ENCODE measurements at regions not wholly inside any gene's neighbourhood (a gene's known extent, or its start where the extent isn't known, plus 50 kb on each side); places are given as distances from the start of the nearest gene placed in this dataset.
A peak's percentile ranks its signal among the peaks of the same experiment; 100 is the strongest.

DNA sequence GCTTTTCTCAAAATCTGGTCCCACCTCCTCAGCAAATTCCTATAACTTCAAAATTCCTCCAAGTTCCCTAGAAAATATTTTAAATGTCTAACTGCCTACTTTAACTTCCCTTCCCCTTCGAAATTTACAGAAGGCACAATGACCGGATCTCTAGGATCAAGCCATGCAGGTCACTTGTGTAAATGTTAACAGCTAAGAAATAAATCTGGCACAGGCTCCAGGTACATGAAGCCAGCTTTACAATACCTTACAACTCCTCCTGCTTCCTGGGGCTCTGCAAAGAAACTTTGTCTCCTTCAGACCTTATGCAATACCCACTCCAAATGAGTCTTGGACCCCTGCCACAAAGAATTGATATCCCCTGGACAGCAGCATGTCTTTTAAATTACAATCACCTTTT lies 1164.2 kb downstream of the BRINP3 start (continued):
- no peak for TF ChIP-seq CTCF (conservative IDR thresholded peaks at IDR 0.05; ENCODE audit: low read depth in 2 of 2)
- TF ChIP-seq JUNB (IDR thresholded peaks at IDR 0.05; ENCODE audit: unreplicated experiment): no peak

DNA sequence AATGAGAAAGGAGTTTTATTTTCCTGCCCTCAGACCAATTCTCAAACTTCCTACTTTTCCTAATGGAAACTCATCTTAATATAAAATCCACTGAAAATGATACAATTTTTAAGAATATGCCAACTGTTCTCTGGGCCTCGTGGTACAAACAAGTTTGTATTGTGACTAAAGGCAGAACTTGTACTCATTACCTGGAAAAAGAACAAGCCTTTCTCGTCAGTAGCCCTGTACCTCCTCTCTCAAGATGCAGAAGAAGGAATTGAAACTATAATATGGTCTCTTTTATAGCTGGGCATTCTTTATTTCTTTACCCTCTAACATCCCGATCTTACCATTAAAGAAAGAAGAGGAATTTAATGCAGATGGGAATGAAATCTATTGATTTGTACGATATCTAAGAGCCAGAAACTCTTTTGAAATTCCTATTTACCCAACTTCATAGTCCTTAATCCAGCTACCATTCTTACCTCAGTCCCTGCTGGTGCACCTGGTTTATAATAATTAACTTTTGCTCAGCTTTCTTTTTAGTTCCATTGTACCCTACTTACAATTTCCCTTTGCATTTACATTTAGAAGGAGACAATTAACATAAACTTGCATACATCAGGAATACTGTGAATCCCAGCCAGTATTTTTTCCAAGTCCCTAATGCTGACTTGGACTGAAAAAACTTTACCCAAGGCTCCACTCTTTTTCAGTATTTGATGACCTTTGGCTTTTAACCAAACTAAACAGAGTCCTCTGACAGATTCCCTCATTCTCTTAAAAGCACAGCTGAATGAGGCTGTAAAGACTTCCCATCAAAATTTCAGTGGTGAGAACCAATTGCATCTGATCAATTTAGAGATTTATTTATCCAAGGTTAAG lies 1162.4 kb downstream of the BRINP3 start:
- H3K27ac ChIP-seq (ENCODE audit: low read depth): peak overlapping the region; percentile 4; the same call in 1 of the 2 replicates
- H3K4me1 Mint-ChIP-seq: peaks cover 43% of the 10 kb centered on the region
- peak overlapping the region; percentile 15; the same call in 1 of the 2 replicates for H2AFZ ChIP-seq
- peaks cover 1% of the 10 kb centered on the region for H3K27me3 Mint-ChIP-seq (ENCODE audit: insufficient read depth, low read depth, poor library complexity)
- H3K27ac Mint-ChIP-seq: peak overlapping the region; percentile 66
- H3K9me3 Mint-ChIP-seq: no peaks in the 10 kb centered on the region; the same call in 2 of the 3 replicates
- ATAC-seq (peak; percentile 38; the same call in 1 of the 3 replicates), DNase-seq (ENCODE audit: low spot score) (peak; percentile 2)
- H3F3A ChIP-seq (replicated peaks; ENCODE audit: low read depth): no peaks in the 10 kb centered on the region
- no peaks in the 10 kb centered on the region for H3K36me3 ChIP-seq (ENCODE audit: insufficient read depth)
- H3K79me2 ChIP-seq (replicated peaks; ENCODE audit: insufficient read depth): no peaks in the 10 kb centered on the region
- peaks cover 31% of the 10 kb centered on the region for H3K4me1 ChIP-seq (ENCODE audit: insufficient read depth)
- H3K27me3 ChIP-seq (ENCODE audit: insufficient read depth): no peaks in the 10 kb centered on the region
- no peaks in the 10 kb centered on the region for H3K9me2 ChIP-seq (ENCODE audit: insufficient read depth)
- H3K36me3 Mint-ChIP-seq (ENCODE audit: low read depth): no peaks in the 10 kb centered on the region
- no peak overlapping the region for H3K4me3 Mint-ChIP-seq
- H4K20me1 ChIP-seq (replicated peaks; ENCODE audit: insufficient read depth): no peaks in the 10 kb centered on the region
- no peak overlapping the region for H3K4me3 ChIP-seq
- TF ChIP-seq, protein P1, sequence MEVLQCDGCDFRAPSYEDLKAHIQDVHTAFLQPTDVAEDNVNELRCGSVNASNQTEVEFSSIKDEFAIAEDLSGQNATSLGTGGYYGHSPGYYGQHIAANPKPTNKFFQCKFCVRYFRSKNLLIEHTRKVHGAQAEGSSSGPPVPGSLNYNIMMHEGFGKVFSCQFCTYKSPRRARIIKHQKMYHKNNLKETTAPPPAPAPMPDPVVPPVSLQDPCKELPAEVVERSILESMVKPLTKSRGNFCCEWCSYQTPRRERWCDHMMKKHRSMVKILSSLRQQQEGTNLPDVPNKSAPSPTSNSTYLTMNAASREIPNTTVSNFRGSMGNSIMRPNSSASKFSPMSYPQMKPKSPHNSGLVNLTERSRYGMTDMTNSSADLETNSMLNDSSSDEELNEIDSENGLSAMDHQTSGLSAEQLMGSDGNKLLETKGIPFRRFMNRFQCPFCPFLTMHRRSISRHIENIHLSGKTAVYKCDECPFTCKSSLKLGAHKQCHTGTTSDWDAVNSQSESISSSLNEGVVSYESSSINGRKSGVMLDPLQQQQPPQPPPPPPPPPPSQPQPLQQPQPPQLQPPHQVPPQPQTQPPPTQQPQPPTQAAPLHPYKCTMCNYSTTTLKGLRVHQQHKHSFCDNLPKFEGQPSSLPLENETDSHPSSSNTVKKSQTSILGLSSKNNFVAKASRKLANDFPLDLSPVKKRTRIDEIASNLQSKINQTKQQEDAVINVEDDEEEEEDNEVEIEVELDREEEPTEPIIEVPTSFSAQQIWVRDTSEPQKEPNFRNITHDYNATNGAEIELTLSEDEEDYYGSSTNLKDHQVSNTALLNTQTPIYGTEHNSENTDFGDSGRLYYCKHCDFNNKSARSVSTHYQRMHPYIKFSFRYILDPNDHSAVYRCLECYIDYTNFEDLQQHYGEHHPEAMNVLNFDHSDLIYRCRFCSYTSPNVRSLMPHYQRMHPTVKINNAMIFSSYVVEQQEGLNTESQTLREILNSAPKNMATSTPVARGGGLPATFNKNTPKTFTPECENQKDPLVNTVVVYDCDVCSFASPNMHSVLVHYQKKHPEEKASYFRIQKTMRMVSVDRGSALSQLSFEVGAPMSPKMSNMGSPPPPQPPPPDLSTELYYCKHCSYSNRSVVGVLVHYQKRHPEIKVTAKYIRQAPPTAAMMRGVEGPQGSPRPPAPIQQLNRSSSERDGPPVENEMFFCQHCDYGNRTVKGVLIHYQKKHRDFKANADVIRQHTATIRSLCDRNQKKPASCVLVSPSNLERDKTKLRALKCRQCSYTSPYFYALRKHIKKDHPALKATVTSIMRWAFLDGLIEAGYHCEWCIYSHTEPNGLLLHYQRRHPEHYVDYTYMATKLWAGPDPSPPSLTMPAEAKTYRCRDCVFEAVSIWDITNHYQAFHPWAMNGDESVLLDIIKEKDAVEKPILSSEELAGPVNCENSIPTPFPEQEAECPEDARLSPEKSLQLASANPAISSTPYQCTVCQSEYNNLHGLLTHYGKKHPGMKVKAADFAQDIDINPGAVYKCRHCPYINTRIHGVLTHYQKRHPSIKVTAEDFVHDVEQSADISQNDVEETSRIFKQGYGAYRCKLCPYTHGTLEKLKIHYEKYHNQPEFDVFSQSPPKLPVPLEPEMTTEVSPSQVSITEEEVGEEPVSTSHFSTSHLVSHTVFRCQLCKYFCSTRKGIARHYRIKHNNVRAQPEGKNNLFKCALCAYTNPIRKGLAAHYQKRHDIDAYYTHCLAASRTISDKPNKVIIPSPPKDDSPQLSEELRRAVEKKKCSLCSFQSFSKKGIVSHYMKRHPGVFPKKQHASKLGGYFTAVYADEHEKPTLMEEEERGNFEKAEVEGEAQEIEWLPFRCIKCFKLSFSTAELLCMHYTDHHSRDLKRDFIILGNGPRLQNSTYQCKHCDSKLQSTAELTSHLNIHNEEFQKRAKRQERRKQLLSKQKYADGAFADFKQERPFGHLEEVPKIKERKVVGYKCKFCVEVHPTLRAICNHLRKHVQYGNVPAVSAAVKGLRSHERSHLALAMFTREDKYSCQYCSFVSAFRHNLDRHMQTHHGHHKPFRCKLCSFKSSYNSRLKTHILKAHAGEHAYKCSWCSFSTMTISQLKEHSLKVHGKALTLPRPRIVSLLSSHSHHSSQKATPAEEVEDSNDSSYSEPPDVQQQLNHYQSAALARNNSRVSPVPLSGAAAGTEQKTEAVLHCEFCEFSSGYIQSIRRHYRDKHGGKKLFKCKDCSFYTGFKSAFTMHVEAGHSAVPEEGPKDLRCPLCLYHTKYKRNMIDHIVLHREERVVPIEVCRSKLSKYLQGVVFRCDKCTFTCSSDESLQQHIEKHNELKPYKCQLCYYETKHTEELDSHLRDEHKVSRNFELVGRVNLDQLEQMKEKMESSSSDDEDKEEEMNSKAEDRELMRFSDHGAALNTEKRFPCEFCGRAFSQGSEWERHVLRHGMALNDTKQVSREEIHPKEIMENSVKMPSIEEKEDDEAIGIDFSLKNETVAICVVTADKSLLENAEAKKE (CRISPR knock-in tag; IDR thresholded peaks at IDR 0.05): no peak
- TF ChIP-seq POLR2AphosphoS5 (IDR thresholded peaks at IDR 0.05; ENCODE audit: low read depth): no peak
- TF ChIP-seq CTCF (conservative IDR thresholded peaks at IDR 0.05; ENCODE audit: low read depth in 2 of 2): no peak
- no peak for TF ChIP-seq EZH2phosphoT487 (IDR thresholded peaks at IDR 0.05; ENCODE audit: unreplicated experiment)
- H3K4me2 ChIP-seq: peak overlapping the region; percentile 18

Data from GM23338 (cell line).